Sciatic nerve (tissue), 2 donors: ENCODE measurements at regions not wholly inside any gene's neighbourhood (a gene's known extent, or its start where the extent isn't known, plus 50 kb on each side); places are given as distances from the start of the nearest gene placed in this dataset.
"Not testable (repeated sequence)": the region's sequence is repeated elsewhere in the genome, so short reads cannot be mapped to it uniquely, and the experiment has no call there.

Experiments used
- ATAC-seq: fragments of 200-7000 bp; cut with Tn5 transposase; one replicate; pipeline ENCODE4 v1.9.1; 2020; ENCODE audit warnings: mild to moderate bottlenecking, moderate library complexity
- DNase-seq: peaks from one replicate; pipeline ENCODE4 v3.0.0-alpha.2; 2020; ENCODE audit warnings: low spot score
- intact Hi-C: fragments of 100-400 bp; cut with DNase I; formaldehyde crosslinking; loops from one replicate; pipeline ENCODE4 v1.14.2; 2022
- donor health status: DM: no; HTN: no; CAD: no.
- donor health status: DM: no; HTN: no; CAD: no.

DNA sequence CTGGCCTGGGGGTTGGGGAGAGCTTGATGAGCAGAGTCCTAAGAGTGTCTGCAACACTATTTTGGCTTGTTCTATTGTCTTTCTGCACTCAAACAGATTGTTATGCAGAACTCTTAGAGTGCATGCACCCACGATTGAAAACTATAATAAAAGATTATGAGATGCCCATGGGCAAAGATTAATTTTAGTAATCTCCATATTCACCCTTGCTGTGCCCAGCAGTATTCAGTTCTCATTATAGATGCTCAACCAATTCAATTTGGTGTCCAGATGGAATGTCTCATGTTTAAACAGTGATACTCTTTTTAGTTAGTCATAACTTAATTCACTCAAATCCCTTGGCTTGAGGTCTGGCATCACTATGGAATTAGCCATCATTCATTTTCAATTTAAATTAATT is 952.5 kb downstream of the CDH8 start:
- DNase-seq = no peak
- intact Hi-C loops = no loop called here
- ATAC-seq = no peak

GRCh38 chr16:61074324-61074723 is 961.9 kb downstream of the CDH8 start:
- DNase-seq = no peak
- intact Hi-C loops = no loop called here
- ATAC-seq = no peak

DNA sequence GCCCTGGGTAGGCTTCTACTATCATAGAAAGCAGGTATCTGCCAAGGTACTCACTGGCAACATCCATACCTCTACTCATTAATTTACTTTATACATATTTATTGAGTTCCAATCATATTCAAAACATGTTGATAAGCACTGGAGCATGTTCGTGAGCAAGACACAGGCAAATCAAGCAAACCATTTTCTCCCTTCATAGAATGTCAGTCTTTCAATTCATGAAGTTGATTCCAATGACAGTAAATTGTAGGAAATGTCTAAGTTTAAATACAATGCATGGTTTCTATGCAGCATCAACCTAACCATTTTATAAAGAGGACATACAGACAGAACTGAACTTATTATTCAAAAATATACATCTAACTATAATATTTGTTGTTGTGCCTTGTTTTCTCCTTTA is 978.6 kb downstream of the CDH8 start:
- DNase-seq (no peak), ATAC-seq (no peak)
- intact Hi-C loops = no loop called here

DNA sequence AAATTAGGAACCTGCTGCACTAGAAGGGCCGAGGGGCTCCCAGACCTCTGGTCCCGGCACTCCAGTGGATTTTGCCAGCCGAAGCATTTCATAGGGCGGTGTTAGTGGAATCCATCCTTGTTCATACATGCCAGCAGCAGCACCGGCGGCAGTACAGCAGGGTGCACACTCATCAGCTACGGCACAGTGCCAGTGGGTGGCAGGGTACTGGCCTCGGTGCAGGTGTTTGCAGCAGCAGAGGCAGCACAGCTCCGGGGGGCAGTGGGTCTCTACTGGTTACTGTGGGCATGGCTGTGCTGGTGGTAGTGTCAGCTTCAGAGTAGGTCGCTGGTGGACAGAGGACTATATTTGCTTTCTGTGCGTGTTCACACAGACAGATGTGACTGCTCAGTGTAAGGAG is 985.7 kb downstream of the CDH8 start:
- ATAC-seq = no peak
- DNase-seq = no peak
- intact Hi-C loops = no loop called here

DNA sequence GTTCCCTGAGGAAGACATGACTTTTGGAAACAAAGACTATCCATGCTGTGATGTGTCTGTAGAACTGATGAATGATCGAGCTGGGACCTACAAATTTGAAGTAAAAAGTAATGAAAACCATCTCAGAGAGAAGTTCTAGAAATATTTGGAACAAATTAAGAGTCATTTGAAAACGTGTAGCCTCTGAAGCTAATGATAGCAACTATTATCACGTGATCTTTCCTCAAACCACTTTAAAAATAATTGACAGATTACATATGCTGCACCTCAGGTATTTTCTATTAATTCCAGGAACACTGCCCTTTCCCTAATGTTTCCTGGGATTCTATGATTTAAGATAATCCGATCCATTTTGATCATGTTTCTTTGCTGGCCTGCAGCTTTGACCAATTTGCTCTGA is 990.3 kb downstream of the CDH8 start:
- DNase-seq (no peak), ATAC-seq (no peak)
- intact Hi-C loops = no loop called here

DNA sequence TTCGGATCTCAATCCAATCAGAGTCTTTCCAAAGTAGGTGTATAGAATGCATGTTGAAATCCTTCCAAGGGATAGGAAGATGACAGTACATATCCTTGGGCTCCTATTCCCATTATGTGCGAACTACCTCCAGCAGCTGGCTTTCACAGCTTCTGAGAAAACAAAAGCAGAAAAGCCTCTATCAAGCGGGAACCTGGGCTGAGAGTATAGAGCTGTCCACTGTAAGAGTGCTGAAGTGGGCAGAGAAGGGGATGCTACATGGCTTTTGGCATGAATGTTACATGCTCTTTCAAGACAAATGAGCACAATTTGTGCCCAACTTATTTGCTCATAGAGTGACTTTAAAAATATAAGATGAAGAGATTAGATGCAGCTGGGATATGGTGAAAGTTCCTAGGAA is 993.5 kb downstream of the CDH8 start:
- no peak for ATAC-seq
- intact Hi-C loops = no loop called here
- DNase-seq = no peak

- ATAC-seq = no peak
- intact Hi-C loops = no loop called here
- no peak for DNase-seq
These were observed 1005.6 kb downstream of the CDH8 start for GRCh38 chr16:61030616-61031015.

DNA sequence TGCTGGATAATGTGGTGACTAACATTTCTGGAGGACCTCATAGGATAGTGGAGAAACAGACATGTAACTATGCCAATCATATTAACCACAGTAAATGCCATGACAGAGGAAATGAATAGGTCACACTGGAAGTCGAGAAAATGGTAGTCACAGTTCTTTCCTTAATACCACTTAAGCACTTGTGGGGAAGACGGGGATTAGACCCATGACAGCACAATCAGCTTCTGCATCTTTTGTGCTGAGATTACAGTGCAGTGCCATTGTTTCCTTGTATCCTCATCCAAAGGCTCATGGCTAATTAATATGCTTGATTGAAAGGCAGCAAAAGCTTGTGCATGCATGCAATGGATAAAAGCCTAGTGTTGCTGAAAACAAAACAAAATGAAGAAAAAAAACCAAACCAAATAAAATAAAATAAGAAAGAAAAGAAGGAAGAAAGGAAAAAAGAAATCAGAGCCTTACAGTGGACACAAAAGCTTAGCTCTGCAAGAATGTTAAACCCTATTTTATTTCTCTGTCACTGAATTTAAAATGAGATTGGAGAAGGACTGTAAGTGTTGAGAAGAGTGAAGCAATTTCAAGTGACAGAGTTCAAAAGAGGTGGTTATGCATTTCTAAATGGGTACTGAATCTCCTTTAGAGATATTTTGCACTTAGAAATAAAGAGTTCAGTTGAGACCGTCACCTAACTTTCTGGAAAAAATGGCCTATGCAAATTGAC is 1011.9 kb downstream of the CDH8 start:
- intact Hi-C loops = no loop called here
- no peak for DNase-seq
- ATAC-seq = no peak

- no peak for ATAC-seq
- intact Hi-C loops = no loop called here
These were observed 1021.4 kb downstream of the CDH8 start for GRCh38 chr16:61014869-61015268.

DNA sequence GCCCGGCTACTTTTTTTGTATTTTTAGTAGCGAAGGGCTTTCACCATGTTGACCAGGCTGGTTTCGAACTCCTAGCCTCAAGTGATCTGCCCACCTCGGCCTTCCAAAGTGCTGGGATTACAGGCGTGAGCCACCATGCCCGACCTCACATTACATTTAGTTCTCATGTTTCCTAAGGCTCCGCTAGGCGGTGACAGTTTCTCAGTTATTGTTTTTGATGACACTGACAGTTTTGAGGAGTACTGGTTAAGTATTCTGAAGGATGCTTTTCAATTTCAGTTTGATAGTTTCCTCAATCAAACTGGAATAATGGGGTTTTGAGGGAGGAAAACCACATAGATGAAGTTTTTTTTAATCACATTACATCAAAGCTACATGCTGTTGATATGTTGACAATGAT is 1028.5 kb downstream of the CDH8 start:
- intact Hi-C loops = no loop called here
- ATAC-seq = no peak
- DNase-seq = no peak

More at GRCh38 chr16:61014869-61015268, 1021.4 kb downstream of the CDH8 start:
- DNase-seq = no peak

GRCh38 chr16:61005952-61006351 is 1030.3 kb downstream of the CDH8 start:
- intact Hi-C loops = no loop called here
- ATAC-seq (no peak), DNase-seq (no peak)

DNA sequence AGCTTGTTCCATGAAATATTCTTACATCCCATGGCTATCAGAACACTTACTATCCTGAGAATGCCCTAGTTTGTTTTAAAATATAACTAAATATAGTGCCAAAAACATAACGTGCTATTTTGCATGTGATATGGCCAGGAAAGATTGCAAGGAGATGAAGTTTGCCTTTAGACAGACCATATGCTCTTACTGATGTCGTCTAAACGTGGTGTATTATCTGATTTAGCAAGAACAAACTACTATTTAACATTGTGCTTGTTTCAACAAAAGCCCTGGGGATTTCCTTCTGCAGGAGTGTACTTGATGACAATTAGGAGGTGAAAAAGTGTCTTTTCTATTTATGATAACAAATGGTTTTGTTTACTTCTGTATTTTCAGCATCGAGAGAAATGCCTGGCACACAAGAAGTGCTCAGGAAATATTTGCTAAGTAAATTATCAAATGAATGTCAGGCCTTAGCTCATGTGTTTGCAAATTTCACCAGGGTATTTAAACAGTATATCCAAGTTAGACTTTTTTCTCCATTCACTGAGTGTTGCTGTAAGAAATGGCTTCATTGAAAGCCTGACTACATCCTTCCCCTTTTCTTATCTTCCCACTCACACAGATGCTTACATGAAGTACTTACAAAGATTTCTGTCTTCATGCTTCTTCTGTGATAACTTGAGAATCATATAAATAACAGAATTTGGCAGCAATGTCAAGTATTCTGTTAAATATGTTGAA is 1033.6 kb downstream of the CDH8 start:
- ATAC-seq = no peak

GRCh38 chr16:60991886-60992285 is 1044.4 kb downstream of the CDH8 start:
- intact Hi-C loops = no loop called here
- DNase-seq (no peak), ATAC-seq (no peak)

More for the DNA sequence above, 1033.6 kb downstream of the CDH8 start:
- intact Hi-C loops = no loop called here
- no peak for DNase-seq

DNA sequence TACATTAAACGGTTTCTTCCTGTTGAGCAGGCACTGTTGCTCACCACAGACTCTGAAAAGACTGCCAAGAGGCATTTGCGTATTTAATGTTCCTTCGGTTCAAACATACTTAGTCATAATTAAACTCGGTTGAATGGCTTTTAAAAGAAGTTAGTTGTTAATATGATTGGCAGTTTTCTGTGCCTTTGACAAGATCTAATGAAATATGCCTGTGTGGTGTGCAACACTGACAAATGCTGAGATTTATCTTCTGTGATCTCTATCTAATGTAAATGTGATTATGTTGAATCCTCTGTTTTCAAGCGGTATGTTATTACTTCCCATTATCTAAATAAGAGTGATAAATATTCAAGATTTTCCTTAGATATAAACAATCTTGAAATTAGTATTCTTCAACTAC is 1046.6 kb downstream of the CDH8 start:
- ATAC-seq (no peak), DNase-seq (no peak)
- intact Hi-C loops = no loop called here

- intact Hi-C loops = no loop called here
- ATAC-seq = no peak
- no peak for DNase-seq
These were observed 1057.1 kb downstream of the CDH8 start for GRCh38 chr16:60979119-60979518.

DNA sequence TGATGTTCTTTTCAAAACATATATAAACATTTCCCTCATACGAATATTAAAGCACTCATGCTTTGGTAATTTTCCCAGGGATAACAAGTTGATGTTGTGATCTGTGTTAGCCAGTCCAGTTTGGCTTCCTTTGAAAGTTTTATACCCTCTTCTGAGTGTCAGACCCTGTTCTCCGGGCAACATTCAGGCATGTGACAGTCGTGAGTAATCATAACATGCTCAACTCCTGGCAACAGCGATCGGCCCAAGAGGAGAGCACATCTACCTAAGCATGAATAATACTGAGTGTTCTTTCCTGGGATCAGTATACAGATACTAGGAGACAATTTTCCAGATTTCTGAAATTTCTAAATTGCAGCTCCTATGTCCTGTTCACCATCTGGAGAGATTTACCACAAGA is 1086.4 kb downstream of the CDH8 start:
- ATAC-seq (no peak), DNase-seq (no peak)
- intact Hi-C loops = no loop called here

DNA sequence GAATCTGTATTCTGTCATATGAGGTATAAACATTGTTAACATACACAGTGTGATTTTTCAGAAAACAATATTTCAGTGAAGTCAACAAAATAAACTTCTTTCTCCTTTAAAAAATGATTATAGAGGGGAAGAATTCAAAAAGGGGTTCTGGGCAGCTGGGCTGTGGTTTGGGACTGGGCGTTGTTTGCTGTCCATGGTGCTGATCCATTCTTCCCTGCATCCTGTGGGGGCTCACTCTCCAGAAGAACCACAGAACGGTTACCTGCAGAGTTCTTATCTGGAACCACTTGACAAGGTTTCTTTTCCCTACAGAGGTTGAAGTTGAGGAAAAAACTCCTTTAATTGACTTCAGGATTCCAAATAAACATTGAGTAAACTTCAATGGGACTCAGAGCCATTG is 1091.0 kb downstream of the CDH8 start:
- intact Hi-C loops = no loop called here
- ATAC-seq (no peak), DNase-seq (no peak)

DNA sequence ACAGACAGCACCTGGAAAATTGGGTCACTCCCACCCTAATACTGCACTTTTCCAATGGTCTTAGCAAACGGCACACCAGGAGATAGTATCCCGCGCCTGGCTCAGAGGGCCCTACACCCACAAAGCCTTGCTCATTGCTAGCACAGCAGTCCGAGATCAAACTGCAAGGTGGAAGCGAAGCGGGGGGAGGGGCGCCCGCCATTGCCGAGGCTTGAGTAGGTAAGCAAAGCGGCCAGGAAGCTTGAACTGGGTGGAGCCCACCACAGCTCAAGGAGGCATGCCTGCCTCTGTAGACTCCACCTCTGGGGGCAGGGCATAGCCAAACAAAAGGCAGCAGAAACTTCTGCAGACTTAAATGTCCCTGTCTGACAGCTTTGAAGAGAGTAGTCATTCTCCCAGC is 1100.0 kb downstream of the CDH8 start:
- ATAC-seq, intact Hi-C loops, DNase-seq: not testable (repeated sequence)

GRCh38 chr16:60932600-60932999 is 1103.6 kb downstream of the CDH8 start:
- ATAC-seq = no peak
- DNase-seq = no peak
- intact Hi-C loops = no loop called here

DNA sequence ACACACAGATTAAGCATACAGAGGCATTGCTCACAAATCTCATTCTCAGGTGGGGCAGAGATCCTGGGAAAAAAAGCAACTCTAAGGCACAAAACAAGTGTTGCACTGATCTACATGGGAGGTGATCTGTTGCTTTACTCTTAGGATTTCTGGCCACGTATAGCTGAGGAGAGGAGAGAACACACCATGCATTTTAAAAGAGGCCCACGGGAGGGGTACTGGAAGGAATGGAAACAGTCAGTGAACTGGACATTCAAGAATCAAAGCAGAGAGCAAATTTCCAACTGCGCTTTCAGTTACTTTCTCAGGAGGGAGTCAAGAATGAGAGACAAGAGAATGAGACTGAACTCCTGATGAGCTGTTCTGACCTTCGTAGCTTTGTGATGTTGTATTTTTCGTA is 1105.9 kb downstream of the CDH8 start:
- DNase-seq (no peak), ATAC-seq (no peak)
- intact Hi-C loops = no loop called here

DNA sequence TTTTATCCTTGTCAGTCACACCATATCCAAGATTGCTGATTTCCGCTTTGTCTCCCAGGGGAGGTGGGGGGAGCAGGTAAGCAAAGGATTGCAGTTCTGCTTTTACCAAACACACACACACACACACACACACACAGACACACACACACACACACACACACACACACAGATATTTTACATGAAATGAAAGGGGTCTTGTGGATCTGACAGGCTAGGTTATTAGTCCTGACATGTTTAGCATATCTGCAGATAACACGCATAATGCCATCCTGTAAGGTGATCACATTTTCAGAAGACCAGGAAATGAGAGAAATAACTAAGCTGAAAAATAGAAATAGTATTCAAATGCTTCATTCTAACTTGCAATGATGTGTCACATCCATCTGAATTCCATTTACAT is 1113.3 kb downstream of the CDH8 start:
- ATAC-seq = no peak
- intact Hi-C loops = no loop called here
- DNase-seq = no peak
